AG09309 (cell line): ENCODE measurements at regions not wholly inside any gene's neighbourhood (a gene's known extent, or its start where the extent isn't known, plus 50 kb on each side); places are given as distances from the start of the nearest gene placed in this dataset.
A peak's percentile ranks its signal among the peaks of the same experiment; 100 is the strongest.

Experiments used
- DNase-seq: peaks from one replicate; pipeline ENCODE4 v3.0.0-alpha.2; 2010; ENCODE audit warnings: low read depth
- H3K4me3 ChIP-seq: 2 replicates; pipeline ENCODE4 v1.5.1; 2011; ENCODE audit warnings: mild to moderate bottlenecking, low read depth, low read length, moderate library complexity; ENCODE audit not compliant: control insufficient read depth
- TF ChIP-seq, protein P1 (sequence below): IDR thresholded peaks from 2 replicates; pipeline ENCODE4 v1.5.1; 2011; ENCODE audit warnings: mild to moderate bottlenecking, low read depth, low read length, inconsistent platforms; ENCODE audit not compliant: insufficient read depth, control insufficient read depth; ENCODE audit errors: missing control alignments

- no peak overlapping the region for H3K4me3 ChIP-seq
- DNase-seq, result no peak
- TF ChIP-seq, protein P1, sequence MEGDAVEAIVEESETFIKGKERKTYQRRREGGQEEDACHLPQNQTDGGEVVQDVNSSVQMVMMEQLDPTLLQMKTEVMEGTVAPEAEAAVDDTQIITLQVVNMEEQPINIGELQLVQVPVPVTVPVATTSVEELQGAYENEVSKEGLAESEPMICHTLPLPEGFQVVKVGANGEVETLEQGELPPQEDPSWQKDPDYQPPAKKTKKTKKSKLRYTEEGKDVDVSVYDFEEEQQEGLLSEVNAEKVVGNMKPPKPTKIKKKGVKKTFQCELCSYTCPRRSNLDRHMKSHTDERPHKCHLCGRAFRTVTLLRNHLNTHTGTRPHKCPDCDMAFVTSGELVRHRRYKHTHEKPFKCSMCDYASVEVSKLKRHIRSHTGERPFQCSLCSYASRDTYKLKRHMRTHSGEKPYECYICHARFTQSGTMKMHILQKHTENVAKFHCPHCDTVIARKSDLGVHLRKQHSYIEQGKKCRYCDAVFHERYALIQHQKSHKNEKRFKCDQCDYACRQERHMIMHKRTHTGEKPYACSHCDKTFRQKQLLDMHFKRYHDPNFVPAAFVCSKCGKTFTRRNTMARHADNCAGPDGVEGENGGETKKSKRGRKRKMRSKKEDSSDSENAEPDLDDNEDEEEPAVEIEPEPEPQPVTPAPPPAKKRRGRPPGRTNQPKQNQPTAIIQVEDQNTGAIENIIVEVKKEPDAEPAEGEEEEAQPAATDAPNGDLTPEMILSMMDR, result no peak
Measured at GRCh38 chr11:10373929-10374328, 69.1 kb downstream of the ADM start.

- no peak for DNase-seq
- TF ChIP-seq, protein P1, result no peak
- no peak overlapping the region for H3K4me3 ChIP-seq
Measured at GRCh38 chr11:10374386-10374785, 69.5 kb downstream of the ADM start.

- TF ChIP-seq, protein P1, result no peak
- peak; percentile 96 for DNase-seq
- no peak overlapping the region for H3K4me3 ChIP-seq
Measured at GRCh38 chr11:10375280-10375971, 70.6 kb downstream of the ADM start.

DNA sequence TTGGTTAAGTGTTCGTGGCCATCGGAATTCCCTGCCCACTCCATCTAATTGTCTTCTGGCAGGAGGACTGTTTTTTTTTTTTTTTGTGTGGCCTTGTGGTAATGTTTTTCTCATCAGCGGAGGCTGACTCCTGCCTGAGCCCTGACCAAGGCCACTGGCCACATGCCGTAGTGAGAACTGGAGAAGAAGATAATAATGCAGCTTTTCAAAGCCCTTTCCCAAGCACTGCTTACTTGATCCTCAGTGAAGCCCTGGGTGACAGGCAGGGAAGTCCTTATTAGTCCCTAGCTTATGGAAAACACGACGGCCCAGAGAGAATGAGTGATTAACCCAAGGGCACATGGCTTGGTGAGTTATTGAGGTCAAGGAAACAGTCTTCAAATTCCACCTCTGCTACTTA is 71.2 kb downstream of the ADM start:
- H3K4me3 ChIP-seq, result no peak overlapping the region
- DNase-seq, result peak; percentile 73
- TF ChIP-seq, protein P1, result no peak

GRCh38 chr11:10377183-10377582 is 72.3 kb downstream of the ADM start:
- no peak overlapping the region for H3K4me3 ChIP-seq
- TF ChIP-seq, protein P1, result no peak
- no peak for DNase-seq

DNA sequence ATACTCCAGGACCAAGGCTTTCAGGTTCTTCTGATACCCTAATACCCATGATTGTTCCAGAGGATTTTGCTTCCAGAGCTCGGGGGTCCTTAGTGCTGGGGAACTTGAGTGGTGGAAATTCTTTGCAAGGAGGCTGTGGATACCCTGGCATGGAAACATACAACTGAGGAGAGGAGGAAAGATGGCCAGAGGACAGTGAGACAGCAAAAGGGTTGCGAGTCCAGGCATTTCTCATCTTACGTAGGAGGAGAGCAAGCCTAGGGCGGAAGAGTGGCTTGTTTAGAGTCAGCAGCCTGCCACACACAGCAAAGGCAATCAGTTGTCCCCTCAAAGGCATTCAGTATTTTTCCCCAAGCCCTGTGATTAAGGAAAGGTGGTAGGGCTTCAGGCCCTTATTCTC is 73.5 kb downstream of the ADM start:
- no peak overlapping the region for H3K4me3 ChIP-seq
- TF ChIP-seq, protein P1, result no peak
- DNase-seq, result no peak

DNA sequence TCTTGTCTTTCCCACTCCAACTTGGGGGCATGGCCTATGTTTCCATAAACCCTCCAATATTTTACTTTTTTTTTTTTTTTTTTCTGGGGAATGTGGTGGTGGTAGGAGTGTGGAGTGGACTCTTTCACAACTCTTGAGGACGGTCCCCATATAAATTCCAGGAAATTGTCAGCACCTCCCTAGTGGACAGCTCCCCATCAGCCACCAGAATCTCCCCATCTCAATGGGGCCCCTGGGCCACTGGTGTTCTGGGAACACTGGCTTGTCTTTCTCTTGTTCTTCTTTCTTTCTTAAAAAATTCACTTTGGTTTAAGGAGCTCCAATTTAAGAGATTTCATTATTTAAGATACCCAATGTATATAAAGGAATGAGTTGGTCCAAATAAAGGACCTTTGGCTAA is 74.1 kb downstream of the ADM start:
- DNase-seq, result no peak
- H3K4me3 ChIP-seq, result no peak overlapping the region
- TF ChIP-seq, protein P1, result no peak
